HG02642 (cell line): ENCODE measurements at regions not wholly inside any gene's neighbourhood (a gene's known extent, or its start where the extent isn't known, plus 50 kb on each side); places are given as distances from the start of the nearest gene placed in this dataset.

ENCODE experiments used
- ATAC-seq: cut with Tn5 transposase; IDR thresholded peaks from one replicate; pipeline ENCODE4 v1.9.1; 2021; ENCODE audit warnings: mild to moderate bottlenecking; ENCODE audit not compliant: unreplicated experiment, poor library complexity

DNA sequence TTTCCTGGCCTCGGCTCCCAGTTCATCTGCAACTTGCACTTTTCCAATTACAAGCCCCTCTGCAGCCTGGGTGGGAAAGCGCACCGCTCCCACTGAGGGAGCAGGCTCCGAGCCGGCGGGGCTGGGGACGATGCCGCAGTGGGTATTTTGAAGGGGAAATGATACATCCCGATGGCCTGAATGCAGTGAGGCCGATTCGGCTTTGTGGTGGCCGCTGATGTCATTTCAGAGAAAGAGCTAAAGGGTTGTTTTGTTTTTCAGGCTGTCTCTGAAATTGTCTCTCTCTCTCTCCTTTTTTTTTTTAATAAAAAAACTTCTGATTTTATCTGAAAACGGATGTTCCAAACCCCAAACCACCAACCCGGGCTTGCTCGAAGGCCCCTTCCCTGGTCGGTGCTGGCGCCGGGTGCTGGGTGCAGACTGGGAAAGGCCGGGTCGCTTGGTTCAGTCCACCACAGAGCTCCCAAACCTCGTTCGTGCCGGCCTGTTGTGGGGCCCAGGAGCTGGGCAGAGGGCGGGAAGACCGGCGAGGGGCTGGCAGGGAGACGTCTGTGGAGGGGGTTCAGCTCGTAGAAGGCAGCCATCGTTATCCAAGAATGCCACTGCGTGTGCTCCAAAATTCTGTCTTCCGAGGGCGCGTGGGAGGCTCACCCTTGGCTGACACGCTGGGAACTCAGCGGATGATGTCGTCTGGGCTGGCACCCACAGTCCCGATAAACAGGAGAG lies 102.8 kb downstream of the FOXL1 start:
- no peak for ATAC-seq

DNA sequence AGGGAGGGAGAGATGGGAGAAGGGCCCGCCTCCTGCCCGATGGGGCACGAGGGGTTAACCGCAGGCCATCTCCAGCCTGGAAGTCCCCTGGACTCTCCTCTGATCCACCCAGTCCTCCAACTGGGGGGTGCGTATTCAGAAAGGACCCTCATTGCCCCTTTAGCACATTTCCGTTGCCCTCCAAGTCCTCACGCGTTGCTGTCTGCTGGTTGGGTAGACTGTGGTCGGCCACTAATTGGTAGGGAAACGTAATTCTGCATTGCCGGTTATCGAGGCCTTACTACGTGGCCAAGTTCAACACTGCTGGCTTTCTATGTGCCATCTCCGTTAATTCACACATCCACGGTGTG lies 103.4 kb downstream of the FOXL1 start:
- no peak for ATAC-seq

- no peak for ATAC-seq
Observed at GRCh38 chr16:86682219-86682904, 104.0 kb downstream of the FOXL1 start.

DNA sequence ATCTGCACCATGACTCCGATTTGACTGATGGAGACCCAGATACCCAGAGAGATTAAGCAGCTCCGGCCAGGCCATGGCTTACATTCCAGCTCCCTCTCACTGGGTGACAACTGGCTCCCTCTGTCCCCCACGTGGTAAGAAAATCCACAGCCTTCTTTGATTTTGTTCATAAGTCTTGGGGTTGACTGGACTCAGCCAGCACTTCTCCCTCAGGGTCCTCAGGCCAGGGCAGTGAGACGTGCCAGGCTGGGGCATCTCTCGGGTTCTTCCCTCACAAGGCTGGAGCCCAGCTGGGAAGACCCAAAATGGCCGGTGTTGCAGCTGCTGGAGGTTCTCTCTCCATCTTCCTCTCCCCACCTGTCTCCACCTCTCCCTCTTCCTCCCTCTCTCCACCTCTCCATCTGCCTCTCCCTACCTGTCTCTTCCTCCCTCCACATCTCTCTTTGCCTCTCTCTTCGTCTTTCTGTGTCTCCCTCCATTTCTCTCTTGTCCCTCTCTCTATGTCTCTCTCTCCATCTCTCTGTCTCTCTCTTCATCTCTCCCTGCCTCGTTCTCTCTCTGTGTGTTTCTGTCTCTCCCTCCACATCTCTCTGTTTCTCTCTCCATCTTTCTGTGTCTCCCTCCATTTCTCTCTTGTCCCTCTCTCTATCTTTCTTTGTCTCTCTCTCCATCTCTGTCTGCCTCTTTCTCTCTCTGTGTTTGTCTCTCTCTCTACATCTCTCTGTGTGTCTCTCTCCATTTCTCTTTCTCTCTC lies 105.3 kb downstream of the FOXL1 start:
- no peak for ATAC-seq

DNA sequence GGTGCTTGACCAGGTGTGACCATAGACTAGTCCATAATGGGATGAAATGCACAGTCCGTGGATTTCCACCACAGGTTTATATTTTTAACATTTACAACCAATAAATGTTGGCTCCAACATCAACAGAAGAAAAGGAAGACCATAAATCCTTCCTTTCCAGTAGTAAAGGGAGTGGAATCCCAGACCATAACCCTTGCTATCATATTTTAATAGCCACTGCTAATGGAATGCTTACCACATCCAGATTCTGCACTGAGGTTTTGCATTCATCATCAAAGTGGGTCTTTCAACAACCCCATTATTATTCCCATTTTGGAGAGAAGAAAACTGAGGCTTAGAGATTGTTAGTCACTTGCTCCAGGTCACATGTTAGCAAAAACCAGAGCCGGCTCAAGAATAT lies 106.7 kb downstream of the FOXL1 start:
- ATAC-seq: no peak

- no peak for ATAC-seq
Observed at GRCh38 chr16:86690970-86691369, 112.6 kb downstream of the FOXL1 start.

DNA sequence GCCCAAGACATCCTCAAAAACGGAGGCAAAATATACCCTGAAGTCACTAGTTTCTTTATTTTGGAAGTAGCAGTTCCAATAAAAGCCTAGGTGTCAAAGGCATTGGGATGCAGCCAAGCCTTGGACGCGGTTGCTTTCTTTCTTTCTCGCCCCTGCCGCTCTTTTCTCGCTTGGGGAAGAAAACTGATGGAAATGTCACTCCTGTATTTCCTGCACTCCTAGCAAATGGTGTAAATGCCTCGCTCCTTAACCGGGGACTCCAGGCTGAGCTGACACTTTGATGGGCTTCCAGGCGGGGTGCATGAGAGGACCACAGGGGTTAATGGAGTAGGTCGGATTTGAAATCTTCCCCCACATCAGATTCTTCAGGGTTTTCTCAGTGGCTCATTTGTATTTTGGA lies 114.1 kb downstream of the FOXL1 start:
- ATAC-seq: no peak

DNA sequence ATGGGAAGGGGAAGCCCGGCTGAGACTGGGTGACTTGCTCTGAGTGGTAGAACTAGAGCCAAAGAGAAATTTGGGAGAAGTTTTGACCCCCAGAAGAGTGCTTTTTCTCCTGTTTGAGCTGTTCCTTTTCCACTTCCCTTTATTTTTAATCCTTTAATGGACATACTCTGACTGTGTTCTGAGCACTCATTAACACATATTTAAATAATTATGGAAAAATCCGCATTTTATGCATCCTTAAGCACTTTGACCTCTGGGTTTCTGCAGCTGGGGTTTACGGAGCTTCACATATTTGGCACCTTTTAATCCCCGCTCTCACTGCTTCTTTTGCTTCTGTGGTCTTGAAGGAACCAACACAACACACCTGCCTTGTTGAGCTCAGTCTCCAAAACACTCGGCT lies 114.7 kb downstream of the FOXL1 start:
- ATAC-seq: no peak

DNA sequence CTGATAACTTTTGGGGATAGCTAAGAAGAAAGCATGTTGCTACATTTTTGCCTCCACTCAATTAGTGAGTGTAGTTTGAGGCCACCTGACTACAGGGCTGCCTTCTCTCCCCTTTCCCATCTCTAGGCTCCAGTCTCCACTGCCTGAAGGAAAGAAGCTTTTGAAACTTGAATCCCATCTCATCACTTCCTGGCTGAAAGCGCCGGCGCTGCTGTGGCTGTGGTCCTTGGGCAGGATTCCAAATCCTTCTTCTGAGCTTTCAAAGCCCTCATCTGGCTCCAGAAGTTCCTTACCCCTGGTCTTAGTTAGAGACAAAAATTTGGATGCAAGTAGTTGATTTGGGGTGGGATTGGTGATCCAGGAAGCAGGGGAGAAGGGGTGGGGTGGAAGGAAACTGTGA lies 119.4 kb downstream of the FOXL1 start:
- no peak for ATAC-seq

GRCh38 chr16:86700046-86700945 lies 121.9 kb downstream of the FOXL1 start:
- ATAC-seq: no peak

DNA sequence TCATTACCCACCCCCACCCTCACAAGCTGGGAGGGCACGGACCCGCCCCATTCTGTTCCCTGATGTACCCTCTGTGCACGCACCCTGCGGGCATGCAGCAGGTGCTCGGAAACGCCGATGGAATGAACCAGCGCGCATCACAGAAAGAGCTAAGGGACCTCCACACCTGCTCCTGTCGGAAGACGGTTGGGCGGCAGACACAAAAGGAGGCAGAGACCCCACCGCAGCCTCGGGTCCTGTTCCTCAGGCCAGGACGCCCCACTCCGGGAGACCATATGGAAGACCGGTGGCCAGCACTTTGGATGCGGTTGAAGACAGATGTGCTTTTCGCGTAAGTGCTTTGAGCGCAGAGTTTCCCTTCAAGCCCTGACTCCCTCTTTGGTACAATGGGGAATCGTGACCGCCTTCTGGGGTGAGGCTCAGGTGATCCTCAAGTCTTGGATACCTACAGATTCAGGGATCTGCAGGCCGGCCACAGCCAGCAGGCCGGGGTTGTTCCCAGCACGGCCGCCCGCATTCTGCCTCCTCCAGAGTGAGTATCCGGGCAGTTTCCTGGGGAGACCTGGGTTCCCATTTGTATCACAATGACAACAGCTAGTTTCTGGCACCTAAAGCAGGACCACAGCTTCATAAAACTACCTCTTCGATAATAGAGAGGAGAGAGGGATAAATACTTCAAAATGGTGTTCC lies 123.1 kb downstream of the FOXL1 start:
- ATAC-seq: no peak

GRCh38 chr16:86702824-86703588 lies 124.7 kb downstream of the FOXL1 start:
- no peak for ATAC-seq

DNA sequence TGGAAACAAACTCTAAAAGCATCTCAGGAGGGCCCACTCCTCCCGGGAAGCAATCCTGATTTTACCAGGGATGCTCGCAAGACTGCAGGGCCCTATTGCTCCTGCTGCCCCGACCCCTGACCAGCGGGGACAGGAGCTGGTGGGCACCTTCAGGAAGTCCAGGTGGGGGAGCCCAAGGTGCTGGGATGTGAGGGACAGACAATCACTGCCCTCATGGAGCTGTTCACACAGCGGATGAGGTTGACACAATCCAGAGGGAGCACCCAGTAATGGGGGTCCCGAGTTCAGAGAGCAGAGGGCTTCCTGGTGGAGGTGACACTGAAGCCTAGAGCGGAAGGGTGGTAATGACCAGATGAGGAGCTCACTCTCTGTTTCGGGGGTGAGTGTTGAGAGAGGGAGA lies 126.2 kb downstream of the FOXL1 start:
- ATAC-seq: no peak

GRCh38 chr16:86706726-86707125 lies 128.4 kb downstream of the FOXL1 start:
- ATAC-seq: no peak

DNA sequence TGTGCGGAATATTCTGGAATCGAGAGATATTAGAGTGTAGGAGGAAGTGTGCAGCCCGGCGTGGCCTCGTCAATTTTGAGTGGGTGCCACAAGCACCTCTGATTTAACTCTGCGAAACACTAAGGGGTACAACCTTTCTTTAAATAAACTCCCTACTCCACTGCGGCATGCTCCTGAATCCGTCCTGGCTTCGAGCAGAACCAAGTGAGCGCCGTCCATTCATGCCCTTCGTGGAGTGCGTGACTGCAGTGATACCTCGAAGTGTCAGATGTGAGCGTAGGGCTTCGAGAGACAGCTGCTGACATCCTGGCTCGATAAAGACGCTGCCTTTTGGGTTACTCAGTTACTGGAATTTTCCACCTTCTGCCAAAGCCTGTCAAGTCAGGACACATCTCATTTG lies 128.8 kb downstream of the FOXL1 start:
- ATAC-seq: no peak

DNA sequence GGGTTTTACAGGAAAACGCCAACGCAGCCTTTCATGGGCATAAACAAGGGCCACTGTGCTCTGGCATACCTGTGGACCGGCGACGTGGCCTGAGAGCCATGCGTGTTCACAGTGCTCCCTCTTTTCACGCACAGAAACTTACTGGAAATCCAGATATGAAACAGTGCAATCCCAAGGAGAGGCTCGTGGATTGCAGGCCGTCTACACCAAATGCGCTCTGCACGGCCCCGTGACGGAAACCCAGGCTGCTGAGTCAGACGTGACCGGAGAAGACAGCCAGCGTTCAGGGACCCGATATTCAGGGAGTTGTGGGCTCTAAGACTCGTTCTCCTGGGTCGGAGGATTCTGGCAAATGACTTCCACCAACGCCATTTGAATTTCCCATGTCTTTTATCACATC lies 129.2 kb downstream of the FOXL1 start:
- ATAC-seq: no peak

DNA sequence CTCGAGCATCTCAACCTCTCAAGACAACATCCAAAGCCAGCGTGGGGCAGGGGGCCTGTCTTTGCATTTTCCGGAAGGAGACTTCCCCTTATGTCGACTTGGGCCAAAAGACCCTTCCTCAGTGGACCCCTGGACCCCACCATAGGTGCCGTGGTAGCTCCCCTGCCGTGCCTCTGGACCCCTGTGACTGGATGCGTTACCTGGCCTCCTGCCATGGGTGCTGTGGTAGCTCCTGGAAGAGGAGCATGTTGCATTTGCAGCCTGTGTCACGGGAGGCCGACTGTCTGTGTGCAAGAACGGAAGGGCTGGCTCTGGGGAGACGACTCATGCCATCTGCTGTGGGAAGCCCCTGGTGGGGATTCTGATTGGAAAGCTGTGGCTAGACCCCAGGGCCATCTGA lies 130.1 kb downstream of the FOXL1 start:
- ATAC-seq: no peak

DNA sequence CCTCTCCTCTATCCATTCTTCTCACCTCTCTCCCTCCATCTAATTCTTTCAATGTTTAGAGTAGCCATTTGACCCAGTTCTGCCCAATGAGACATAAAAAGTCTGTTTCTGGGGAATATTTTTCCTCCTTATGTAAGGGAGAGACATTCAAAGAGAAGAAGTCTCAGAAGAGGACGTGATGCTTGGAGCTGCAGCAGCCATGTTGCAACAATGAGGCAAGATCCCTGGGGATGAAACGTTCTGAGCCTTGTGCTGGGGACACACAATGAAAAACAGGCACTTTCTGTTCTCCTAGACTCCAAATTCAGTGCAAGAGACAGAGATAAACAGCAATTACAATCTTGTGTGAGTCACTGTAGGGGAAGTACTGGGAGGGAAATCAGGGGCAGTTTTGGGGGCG lies 130.8 kb downstream of the FOXL1 start:
- no peak for ATAC-seq

GRCh38 chr16:86709902-86710601 lies 131.7 kb downstream of the FOXL1 start:
- no peak for ATAC-seq
